T-helper 2 cell treated with Interferon-gamma antibody and Interleukin-4, amounts not matched to agents 100 ng/mL and 5 ng/mL, for 36 hours (primary cell): ENCODE measurements at regions not wholly inside any gene's neighbourhood (a gene's known extent, or its start where the extent isn't known, plus 50 kb on each side); places are given as distances from the start of the nearest gene placed in this dataset.
"Not testable (repeated sequence)": the region's sequence is repeated elsewhere in the genome, so short reads cannot be mapped to it uniquely, and the experiment has no call there.

ENCODE experiments used
- intact Hi-C: fragments of 100-400 bp; cut with micrococcal nuclease; formaldehyde crosslinking; loops from one replicate; pipeline ENCODE4 v1.15.1; 2023

DNA sequence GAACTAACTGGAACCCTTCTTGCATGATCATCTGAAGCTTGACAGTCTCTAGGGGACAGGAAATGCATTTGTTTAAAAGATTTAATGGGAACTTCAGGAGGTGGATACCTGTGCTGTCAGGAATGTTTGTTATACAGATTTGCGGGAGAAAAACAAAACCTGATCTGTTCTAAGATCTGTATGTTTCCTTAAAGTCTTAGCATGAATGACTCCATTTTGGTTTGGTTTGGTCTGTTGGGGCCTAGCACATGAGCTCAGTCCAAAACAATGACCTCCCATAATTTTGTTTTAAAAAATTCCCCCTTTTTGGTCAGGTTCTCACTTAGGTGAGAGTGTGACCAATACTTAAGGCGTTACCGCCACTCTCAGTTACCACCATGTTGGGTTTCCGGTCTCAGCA is 138.7 kb downstream of the AKR1D1 start:
- intact Hi-C loops, result no loop called here

DNA sequence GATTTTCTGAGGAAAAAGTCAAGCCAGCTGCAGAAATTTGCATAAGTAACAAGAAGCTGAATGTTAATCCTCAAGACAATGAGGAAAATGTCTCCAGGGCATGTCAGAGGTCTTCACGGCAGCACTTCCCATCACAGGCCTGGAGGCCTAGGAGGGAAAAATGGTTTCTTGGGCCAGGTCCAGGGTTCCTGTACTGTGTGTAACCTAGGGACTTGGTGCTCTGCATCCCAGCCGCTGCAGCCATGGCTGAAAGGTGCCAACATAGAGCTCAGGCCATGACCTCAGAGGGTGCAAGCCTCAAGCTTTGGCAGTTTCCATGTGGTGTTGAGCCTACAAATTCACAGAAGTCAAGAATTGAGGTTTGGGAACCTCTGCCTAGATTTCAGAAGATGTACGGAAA is 144.1 kb downstream of the AKR1D1 start:
- intact Hi-C loops, result not testable (repeated sequence)

DNA sequence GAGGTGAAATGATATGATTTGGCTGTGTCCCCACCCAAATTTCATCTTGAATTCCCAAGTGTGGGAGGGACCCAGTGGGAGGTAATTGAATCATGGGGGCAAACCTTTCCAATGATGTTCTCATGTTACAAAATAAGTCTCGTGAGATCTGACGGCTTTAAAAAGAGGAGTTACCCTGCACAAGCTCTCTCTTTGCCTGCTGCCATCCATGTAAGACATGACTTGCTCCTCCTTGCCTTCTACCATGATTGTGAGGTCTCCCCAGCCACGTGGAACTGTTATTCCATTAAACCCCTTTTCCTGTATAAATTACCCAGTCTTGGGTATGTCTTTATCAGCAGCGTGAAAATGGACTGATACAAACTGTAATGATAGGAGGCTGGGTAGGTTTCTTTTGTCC is 145.1 kb downstream of the AKR1D1 start:
- intact Hi-C loops, result not testable (repeated sequence)

DNA sequence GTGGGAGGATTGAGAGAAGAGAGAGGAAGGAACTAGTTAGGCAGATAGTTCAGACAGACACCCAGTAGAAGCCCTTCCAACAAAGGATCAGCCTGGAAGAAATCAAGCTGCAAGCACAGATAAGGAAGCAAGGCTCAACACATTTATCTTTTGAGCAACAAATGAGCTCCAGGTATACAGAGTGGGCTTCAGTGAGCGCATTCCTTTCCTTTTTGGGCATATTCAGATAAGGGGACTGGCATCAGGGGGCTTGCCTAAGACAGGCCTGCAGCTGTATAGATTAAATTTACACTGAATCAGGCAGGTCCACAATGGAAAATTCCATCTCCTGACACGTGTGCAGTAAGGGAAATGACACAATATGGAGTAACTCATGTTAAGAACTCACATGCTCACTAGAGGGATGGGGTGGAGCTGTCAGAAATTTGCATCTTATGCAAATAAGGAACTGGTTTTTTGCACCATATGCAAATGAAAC is 147.2 kb downstream of the AKR1D1 start:
- intact Hi-C loops, result no loop called here

DNA sequence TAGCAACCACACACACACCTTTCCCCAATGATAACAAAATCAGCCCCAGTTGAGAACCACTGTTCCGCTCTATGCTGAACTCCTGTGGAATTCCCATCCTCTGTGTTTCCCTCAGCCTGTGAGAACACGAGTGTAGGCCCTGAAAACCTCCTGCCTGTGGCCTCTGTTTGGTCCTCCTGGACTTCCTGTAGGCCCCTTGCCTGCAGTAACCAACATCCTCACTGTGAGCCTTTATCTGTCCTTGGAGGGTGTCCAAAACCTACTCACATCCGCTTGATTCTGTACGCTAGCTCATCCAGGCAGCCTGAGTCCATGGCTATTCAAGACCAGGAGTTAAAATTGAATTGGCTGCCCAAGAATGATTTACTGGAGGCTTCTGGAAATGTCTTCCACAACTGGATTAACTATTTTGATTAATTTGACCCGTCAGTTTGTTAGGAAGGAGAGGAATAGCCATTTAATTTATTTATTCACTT is 149.8 kb downstream of the AKR1D1 start:
- intact Hi-C loops, result no loop called here

DNA sequence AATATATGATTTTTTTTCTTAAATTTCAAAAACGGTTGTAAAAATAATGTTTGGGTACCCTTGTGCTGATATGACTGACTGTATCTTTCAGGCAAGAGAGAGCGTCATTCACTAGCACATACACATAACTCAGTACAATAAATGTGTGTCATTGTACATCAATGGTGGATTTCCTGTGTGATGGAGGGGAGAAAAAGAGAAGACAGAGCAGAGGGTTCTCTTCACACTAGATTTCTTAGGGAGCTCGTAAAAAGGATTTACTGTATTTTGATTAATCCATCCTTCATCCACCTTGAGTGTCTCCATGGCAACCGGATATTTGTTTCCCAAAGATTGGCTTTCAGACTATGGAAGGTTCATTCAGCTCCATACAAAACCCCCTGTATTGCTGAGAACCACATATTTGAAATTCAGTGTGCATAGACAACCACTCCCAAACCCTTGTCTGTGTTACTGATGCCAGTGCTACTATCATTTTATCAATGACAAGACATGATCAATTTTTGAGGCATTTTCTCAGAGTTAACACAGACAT is 150.6 kb downstream of the AKR1D1 start:
- intact Hi-C loops, result no loop called here

DNA sequence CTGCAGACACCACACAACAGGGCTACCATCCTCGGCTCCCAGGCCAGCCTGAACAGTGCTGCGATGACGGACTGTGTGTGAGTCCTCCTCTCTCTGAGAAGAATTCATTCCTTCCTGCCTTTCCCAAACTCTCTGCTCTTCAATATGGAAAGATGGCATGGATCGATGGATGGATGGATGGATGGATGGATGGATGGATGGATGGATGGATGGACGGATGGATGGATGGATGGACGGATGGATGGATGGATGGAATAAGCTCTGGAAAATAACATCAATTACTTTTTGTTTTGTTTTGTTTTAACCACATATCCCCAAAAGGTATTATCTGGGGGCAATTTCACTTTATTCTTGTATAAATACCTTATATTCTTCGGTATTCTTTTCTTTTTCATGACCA is 151.9 kb downstream of the AKR1D1 start:
- intact Hi-C loops, result no loop called here

DNA sequence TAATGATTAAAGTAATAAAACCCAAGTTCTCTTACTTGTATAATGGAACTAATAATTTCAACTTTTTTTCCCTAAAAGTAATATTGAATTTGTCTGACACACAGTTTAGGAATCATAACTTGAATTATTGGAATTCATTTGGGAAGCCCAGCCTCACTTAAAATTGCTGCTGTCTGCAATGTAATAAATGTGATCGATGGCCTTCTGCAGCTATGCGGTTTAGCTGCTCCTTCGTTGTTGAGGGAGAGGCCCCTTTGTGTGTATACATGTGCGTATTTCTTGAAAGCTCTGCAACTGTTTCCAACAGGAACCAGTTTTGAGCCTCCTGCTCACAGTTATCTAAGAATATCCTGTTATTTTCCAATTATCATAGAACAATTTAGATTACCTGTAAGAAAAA is 152.5 kb downstream of the AKR1D1 start:
- intact Hi-C loops, result no loop called here

DNA sequence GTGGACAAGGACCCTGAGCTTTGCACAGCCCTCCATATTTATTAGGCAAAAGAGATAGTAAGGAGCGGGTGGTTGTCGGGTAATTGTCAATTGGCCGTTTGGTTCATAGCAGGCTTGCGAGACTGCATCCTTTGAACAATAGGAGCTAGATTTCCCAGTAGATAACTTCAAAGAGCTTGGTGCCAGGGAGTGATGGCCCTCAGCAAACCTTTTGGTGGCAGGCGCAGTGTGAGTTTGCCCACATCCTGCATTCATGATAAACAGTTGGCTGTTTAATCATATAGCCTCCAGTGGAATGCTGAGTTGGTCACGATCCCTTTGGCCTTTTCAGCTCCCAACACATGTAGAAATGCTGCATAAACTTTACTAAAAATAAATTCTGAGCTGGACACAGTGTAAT is 156.9 kb downstream of the AKR1D1 start:
- intact Hi-C loops, result no loop called here

DNA sequence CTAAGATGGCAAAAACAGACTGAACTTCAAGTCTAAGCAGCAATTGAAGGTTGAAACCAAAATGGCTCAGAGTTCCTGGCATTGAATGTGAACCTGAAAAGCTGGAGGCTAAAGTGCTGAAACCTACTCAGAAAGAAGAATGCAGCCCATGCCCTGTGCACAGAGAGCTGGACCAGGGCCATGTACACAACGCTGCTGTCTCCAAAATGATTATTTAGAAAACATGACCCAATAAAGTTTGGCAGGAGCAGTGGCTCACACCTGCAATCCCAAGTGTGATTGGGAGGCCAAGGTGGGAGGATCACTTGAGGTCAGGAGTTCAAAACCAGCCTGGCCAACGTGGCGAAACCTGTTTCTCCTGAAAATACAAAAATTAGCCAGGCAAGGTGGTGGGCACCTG is 158.9 kb downstream of the AKR1D1 start:
- intact Hi-C loops, result no loop called here

DNA sequence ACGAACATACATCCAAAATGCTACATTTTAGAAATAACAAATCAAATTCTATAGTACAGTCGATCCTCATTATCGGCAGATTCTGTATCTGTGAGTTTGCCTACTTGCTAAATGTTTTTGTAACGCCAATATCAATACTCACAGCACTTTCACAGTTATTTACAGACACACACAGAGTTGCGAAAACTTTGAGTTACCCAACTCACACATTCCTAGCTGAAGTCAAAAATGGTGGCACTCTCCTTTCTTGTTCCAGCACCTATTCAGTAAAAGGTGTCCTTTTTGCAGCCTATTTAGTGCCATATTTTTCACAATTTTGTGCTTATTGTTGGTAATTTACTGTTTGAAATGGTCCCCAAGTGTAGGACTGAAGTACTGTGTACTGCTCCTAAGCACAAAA is 161.7 kb downstream of the AKR1D1 start:
- intact Hi-C loops, result no loop called here

DNA sequence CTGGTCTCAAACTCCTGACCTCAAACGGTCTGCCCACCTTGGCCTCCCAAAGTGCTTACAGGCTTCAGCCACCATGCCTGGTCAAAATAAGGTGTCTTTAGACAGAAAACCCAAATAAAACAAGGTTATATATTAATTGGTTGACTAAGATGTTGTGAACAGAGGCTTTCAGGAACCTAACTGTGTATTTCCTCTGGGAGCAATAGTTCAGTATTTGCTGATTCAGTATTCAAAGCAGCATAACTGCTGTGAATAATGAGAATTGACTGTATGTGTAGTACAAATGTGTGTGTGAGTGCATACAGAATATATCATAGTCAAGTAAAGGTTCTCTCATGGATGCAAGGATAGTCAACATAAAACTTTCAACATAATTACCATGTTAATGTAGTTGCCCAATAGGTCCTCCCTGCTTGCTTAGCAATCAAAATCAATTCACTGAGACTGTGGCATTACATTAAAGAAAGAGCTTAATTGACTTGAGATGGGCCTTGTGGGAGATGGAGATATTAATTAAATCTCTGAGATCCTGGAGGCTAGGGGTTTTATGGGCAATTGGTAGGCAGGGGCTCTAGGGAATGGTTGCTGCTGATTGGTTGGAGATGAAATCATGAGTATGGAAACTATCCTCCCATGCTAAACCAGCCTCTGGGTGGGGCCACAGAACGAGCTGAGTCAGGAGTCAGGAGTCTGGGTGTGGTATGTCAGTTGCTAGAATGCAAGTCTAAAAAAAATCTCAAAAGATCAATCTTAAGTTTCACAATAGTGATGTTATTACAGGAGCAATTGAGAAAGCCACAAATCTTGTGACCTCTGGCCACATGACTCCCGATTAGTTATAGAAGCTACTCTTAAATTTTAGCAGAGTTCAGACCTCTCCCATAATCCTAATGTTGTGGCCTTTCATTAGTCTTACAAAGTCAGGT is 162.7 kb downstream of the AKR1D1 start:
- intact Hi-C loops, result no loop called here

DNA sequence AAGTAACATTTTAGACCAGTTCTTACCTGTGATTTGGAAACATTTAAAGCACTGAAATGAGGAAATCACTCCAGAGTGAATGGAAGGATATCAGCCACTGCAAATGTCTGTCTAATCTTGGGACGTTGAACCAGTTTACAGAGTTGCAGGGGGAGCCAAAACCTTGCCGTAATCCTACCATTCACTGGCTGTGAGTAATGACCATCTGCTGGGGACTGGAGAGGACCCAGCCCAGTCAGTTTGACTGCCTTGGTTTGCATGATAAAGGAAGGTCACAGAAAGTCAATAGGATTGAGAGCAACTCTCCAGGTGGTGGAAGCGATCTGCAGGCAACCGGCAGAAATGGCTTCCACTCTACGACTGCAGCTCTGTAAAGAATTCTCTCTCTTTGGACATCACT is 167.2 kb downstream of the AKR1D1 start:
- intact Hi-C loops, result no loop called here

DNA sequence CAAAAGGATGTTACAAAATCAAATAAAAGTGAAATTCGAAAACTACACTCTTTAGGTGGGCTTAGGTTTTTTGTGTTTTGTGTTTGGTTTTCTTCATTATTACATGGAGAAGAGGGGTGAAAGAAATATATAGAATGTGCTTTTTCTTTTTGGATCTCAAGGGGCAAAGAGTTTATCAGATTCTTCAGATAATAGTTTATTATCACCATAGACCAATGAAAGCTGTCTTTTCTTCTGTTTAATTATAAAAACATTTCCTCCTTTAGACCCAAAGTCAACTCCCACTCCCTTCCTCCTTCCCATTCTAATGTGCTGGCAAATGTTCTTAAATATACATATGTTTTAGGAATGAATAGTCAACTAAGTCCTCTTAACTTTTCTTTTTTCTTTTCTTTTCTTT is 167.6 kb downstream of the AKR1D1 start:
- intact Hi-C loops, result no loop called here

DNA sequence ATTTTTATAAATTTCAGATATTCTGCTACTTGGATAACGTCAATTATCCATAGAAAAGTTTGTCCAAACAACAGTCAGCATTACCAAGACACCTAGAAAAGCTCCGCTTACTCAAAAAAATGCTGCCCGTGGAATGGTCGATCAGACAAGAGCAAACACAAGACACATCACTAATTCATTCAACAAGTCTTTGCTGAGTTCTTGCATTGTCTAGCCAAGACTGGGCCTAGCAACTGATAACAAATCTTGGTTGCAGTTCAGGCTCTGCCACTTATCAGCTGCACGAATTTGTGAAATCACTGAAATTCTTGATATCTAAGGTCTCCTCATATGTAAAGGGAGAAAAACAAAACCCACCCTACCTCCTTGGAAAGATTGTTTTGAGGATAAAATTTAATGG is 168.3 kb downstream of the AKR1D1 start:
- intact Hi-C loops, result no loop called here

DNA sequence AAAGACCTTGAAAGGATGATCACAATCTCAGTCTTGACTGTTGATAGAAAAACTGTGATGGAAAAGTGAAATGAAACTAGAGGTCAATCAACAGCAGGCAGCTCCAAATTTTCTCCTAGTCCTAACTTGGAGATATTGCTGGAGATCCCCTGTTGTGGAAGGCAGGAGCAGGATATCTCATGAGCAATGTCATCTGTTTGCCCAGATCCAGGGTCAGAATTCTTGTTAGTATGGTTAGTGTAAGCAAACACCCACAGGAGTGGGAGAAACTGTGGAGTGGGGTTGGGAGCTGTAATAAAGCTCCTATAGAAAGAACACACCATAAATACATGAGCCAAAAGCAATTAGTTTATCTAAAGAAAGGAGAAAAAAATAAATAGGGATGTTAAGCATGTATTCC is 169.0 kb downstream of the AKR1D1 start:
- intact Hi-C loops, result no loop called here

DNA sequence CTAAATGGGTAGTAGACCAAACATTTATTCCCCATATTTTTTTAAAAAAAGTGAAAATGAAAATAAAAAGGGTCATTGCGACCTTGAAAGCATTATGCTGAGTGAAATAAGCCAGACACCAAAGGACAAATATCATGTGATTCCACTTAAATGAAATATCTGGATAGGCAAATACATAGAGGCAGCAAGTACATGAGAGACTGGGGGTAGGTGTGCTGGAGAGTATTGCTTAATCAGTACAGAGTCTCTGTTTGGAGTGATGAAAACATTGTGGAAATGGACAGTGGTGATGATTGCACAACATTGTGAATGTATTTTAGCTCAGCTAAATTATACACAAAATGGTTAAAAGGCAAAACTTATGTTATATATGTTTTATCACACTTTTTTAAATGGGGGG is 169.4 kb downstream of the AKR1D1 start:
- intact Hi-C loops, result no loop called here

DNA sequence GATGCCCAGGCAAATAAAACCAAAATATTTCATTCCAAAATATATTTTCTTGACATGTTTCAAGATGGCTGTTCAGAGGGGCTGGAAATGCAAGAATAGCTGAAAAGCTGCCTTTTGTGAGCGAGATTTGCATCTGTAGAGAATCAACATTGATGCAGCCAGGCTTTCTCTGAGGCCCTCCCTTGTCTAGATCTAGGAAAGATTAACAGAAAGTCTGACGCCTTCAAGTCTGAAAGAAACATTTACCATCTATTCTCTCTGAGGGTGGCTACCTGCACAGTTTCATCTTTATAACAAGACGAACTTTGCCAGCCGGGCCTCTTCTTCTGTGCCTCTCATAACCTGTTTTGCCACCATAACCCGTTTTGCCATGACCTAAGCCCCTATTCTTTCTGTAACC is 170.2 kb downstream of the AKR1D1 start:
- intact Hi-C loops, result no loop called here

DNA sequence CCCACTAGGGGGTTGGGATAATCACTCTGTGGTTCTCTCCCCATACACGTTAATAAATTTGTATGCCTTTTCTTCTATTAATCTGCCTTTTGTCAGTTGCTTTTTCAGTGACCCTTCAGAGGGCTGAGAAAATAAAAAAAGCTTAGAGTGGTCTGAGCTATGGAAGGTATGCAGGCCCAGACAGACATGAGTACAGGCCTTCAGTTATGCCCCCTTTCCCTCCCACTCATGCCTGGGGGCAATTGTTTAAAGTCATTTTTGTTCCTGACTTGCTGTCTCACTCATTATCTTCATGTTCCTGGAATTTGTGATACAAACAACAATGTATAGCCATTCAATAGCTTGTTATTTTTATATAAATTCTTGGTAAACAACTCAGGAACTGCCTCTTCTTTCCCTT is 170.8 kb downstream of the AKR1D1 start:
- intact Hi-C loops, result no loop called here

DNA sequence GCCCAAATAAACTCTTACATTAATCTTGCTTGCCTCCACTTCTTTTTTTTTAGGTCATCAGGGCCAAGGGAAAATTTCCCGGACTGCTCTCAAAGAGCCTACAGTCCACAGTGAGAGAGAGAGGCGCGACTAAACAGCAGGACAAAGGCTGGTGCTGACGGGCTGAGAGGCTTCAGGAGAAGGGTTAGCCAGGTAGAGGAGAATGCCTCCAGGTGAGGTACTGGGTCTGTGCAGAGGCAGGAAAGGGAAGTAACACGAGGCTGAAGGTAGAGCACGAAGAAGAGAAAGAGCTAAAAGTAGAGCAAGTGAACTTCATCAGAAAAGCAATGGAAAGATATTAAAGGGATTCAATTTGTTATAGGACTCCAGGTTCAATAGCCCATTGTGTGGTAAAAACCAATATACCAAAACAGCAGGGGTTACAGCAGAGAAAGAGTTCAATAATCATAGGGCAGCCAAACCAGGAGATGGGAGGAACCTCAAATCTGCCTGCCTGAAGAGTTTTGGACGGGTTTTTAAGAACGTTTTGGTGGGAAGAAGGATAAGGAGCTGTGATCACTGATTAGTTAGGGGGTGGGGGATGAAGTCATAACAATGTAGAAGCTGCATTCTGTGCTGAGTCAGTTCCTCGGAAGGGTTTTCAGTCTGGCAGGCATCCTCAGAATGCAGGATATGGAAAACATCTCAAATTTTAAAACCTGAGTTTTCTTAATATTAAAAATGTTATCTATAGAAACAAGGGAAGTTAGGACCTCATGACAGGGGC is 171.5 kb downstream of the AKR1D1 start:
- intact Hi-C loops, result no loop called here

DNA sequence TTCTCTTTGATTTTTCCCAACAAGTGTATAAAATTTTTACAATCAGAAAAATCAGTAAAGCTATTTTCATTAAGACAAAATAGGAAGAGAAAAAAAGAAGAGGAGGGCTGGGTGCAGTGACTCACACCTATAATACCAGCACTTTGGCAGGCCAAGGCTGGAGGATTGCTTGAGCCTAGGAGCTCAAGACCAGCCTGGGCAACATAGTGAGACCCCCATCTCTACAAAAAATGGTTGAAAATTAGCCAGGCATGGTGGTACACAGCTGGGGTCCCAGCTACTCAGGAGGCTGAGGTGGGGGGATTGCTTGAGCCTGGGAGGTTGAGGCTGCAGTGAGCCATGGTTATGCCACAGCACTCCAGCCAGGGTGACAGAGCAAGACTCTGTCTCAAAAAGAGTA is 172.3 kb downstream of the AKR1D1 start:
- intact Hi-C loops, result no loop called here

DNA sequence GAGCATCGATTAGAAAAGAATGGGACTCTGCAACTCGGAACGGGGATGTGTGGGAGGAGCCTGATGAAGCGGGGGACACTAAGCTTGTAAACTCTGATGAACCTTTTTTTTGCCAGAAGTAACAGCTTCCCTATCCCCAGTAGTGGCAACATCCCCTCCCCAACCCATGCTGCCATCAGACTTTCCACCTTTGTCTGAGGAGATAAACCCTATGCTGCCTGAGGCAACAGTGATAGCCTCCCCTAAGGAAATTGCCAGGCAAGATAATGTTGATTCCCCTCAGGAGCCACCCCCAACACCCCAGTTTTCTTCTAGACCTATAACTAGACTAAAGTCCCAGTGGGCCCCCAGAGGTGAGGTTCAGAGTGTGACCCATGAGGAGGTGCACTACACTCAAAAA is 173.7 kb downstream of the AKR1D1 start:
- intact Hi-C loops, result no loop called here
